ENCODE measurements at regions not wholly inside any gene's neighbourhood (a gene's known extent, or its start where the extent isn't known, plus 50 kb on each side); places are given as distances from the start of the nearest gene placed in this dataset.

DNA sequence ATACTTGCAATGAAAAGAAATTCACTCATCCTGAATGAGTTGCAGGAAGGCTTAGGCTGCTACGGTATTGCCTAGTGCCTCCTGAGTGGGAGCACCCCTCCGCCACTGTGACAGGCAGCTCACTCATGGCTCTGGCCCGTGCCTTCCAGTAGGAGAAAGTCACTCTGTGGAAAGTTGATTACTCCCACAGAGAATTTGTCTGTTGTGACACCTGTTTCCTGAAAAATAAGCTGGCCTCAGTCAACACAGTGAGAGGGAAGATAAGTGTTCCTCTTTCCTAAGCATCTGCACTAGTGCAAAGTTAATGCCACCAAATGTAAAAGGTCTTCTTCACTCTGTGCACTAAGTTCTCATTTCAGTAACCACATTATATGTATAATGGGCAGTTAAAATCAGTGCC is 158.8 kb upstream of the INHBA start:
- TF ChIP-seq POLR2A (IDR thresholded peaks at IDR 0.05) = no peak
- TF ChIP-seq, protein P1, sequence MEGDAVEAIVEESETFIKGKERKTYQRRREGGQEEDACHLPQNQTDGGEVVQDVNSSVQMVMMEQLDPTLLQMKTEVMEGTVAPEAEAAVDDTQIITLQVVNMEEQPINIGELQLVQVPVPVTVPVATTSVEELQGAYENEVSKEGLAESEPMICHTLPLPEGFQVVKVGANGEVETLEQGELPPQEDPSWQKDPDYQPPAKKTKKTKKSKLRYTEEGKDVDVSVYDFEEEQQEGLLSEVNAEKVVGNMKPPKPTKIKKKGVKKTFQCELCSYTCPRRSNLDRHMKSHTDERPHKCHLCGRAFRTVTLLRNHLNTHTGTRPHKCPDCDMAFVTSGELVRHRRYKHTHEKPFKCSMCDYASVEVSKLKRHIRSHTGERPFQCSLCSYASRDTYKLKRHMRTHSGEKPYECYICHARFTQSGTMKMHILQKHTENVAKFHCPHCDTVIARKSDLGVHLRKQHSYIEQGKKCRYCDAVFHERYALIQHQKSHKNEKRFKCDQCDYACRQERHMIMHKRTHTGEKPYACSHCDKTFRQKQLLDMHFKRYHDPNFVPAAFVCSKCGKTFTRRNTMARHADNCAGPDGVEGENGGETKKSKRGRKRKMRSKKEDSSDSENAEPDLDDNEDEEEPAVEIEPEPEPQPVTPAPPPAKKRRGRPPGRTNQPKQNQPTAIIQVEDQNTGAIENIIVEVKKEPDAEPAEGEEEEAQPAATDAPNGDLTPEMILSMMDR (IDR thresholded peaks at IDR 0.05) = no peak
